HUES48 (cell line): ENCODE measurements at regions not wholly inside any gene's neighbourhood (a gene's known extent, or its start where the extent isn't known, plus 50 kb on each side); places are given as distances from the start of the nearest gene placed in this dataset.

Experiments
- H3K27ac ChIP-seq: one replicate; pipeline ENCODE4 v1.7.0; 2013; ENCODE audit warnings: low read depth, low read length, inconsistent platforms
- H3K27me3 ChIP-seq: 2 replicates; pipeline ENCODE4 v1.6.1; 2013; ENCODE audit warnings: mild to moderate bottlenecking, low read length; ENCODE audit not compliant: control insufficient read depth, insufficient read depth
- H3K36me3 ChIP-seq: 2 replicates; pipeline ENCODE4 v1.6.1; 2013; ENCODE audit warnings: low read length; ENCODE audit not compliant: control insufficient read depth, insufficient read depth
- H3K4me1 ChIP-seq: 2 replicates; pipeline ENCODE4 v1.6.1; 2013; ENCODE audit warnings: mild to moderate bottlenecking, low read length; ENCODE audit not compliant: control insufficient read depth, insufficient read depth
- H3K4me3 ChIP-seq: 2 replicates; pipeline ENCODE4 v1.5.1; 2013; ENCODE audit warnings: mild to moderate bottlenecking, low read depth, low read length
- H3K9ac ChIP-seq: 2 replicates; pipeline ENCODE4 v1.6.1; 2013; ENCODE audit warnings: mild to moderate bottlenecking, low read depth, low read length, moderate library complexity
- H3K9me3 ChIP-seq: 2 replicates; pipeline ENCODE4 v1.6.1; 2013; ENCODE audit warnings: low read length; ENCODE audit not compliant: control insufficient read depth, insufficient read depth

- H3K4me3 ChIP-seq, result no peak overlapping the region
- 0 out of 2 replicates have a peak overlapping the region, but pooled peaks have one; percentile 4 for H3K9ac ChIP-seq
- peak overlapping the region; percentile 3 for H3K27ac ChIP-seq
- no peaks in the 10 kb centered on the region for H3K27me3 ChIP-seq
- no peaks in the 10 kb centered on the region for H3K36me3 ChIP-seq
- H3K9me3 ChIP-seq, result no peaks in the 10 kb centered on the region
- H3K4me1 ChIP-seq, result peaks cover 21% of the 10 kb centered on the region
Measured at GRCh38 chr2:49404108-49404507, 249.8 kb upstream of the FSHR start.

GRCh38 chr2:49403637-49404036, 249.3 kb upstream of the FSHR start:
- H3K36me3 ChIP-seq, result no peaks in the 10 kb centered on the region

GRCh38 chr2:49379406-49379805, 225.1 kb upstream of the FSHR start:
- Histone ChIP-seq H3K9me3 (no peaks in the 10 kb centered on the region), H3K27me3 (no peaks in the 10 kb centered on the region), H3K27ac (no peak overlapping the region), H3K4me3 (no peak overlapping the region), H3K4me1 (peaks cover 10% of the 10 kb centered on the region; the same call in 1 of the 2 replicates), H3K9ac (no peak overlapping the region), H3K36me3 (no peaks in the 10 kb centered on the region)

More at GRCh38 chr2:49403637-49404036, 249.3 kb upstream of the FSHR start:
- Histone ChIP-seq H3K4me3 (no peak overlapping the region), H3K9ac (no peak overlapping the region), H3K27me3 (no peaks in the 10 kb centered on the region), H3K9me3 (no peaks in the 10 kb centered on the region), H3K4me1 (peaks cover 21% of the 10 kb centered on the region), H3K27ac (no peak overlapping the region)

- no peaks in the 10 kb centered on the region for H3K36me3 ChIP-seq
- no peak overlapping the region for H3K9ac ChIP-seq
- no peak overlapping the region for H3K4me3 ChIP-seq
- H3K27me3 ChIP-seq, result no peaks in the 10 kb centered on the region
- H3K27ac ChIP-seq, result no peak overlapping the region
- no peaks in the 10 kb centered on the region for H3K9me3 ChIP-seq
- peaks cover 6% of the 10 kb centered on the region; the same call in 1 of the 2 replicates for H3K4me1 ChIP-seq
Measured at GRCh38 chr2:49371128-49371701, 216.9 kb upstream of the FSHR start.

GRCh38 chr2:49369650-49370049, 215.3 kb upstream of the FSHR start:
- H3K9me3 ChIP-seq, result no peaks in the 10 kb centered on the region
- H3K4me3 ChIP-seq, result no peak overlapping the region
- H3K36me3 ChIP-seq, result no peaks in the 10 kb centered on the region
- peaks cover 6% of the 10 kb centered on the region; the same call in 1 of the 2 replicates for H3K4me1 ChIP-seq
- no peaks in the 10 kb centered on the region for H3K27me3 ChIP-seq
- H3K27ac ChIP-seq, result no peak overlapping the region
- no peak overlapping the region for H3K9ac ChIP-seq

GRCh38 chr2:49369101-49369500, 214.8 kb upstream of the FSHR start:
- Histone ChIP-seq H3K36me3 (no peaks in the 10 kb centered on the region), H3K9me3 (no peaks in the 10 kb centered on the region), H3K4me1 (peaks cover 6% of the 10 kb centered on the region; the same call in 1 of the 2 replicates), H3K4me3 (no peak overlapping the region), H3K27ac (no peak overlapping the region), H3K27me3 (no peaks in the 10 kb centered on the region), H3K9ac (no peak overlapping the region)

GRCh38 chr2:49367003-49367402, 212.7 kb upstream of the FSHR start:
- no peaks in the 10 kb centered on the region for H3K9me3 ChIP-seq
- H3K27me3 ChIP-seq, result no peaks in the 10 kb centered on the region
- no peak overlapping the region for H3K4me3 ChIP-seq

GRCh38 chr2:49360407-49360767, 206.1 kb upstream of the FSHR start:
- peaks cover 14% of the 10 kb centered on the region for H3K4me1 ChIP-seq
- H3K36me3 ChIP-seq, result no peaks in the 10 kb centered on the region

More at GRCh38 chr2:49367003-49367402, 212.7 kb upstream of the FSHR start:
- H3K36me3 ChIP-seq, result no peaks in the 10 kb centered on the region
- H3K4me1 ChIP-seq, result peaks cover 6% of the 10 kb centered on the region; the same call in 1 of the 2 replicates
- H3K27ac ChIP-seq, result no peak overlapping the region
- H3K9ac ChIP-seq, result no peak overlapping the region

GRCh38 chr2:49359721-49360406, 205.5 kb upstream of the FSHR start:
- H3K9me3 ChIP-seq, result no peaks in the 10 kb centered on the region
- H3K4me1 ChIP-seq, result peaks cover 14% of the 10 kb centered on the region
- no peak overlapping the region for H3K27ac ChIP-seq
- no peak overlapping the region for H3K4me3 ChIP-seq
- H3K36me3 ChIP-seq, result no peaks in the 10 kb centered on the region
- H3K9ac ChIP-seq, result no peak overlapping the region
- no peaks in the 10 kb centered on the region for H3K27me3 ChIP-seq

More at GRCh38 chr2:49360407-49360767, 206.1 kb upstream of the FSHR start:
- Histone ChIP-seq H3K4me3 (no peak overlapping the region), H3K27ac (no peak overlapping the region), H3K9me3 (no peaks in the 10 kb centered on the region), H3K27me3 (no peaks in the 10 kb centered on the region), H3K9ac (no peak overlapping the region)

- Histone ChIP-seq H3K27ac (no peak overlapping the region), H3K4me3 (no peak overlapping the region), H3K4me1 (peaks cover 17% of the 10 kb centered on the region), H3K9ac (no peak overlapping the region), H3K27me3 (no peaks in the 10 kb centered on the region), H3K36me3 (no peaks in the 10 kb centered on the region), H3K9me3 (no peaks in the 10 kb centered on the region)
Measured at GRCh38 chr2:49355611-49356010, 201.3 kb upstream of the FSHR start.

- Histone ChIP-seq H3K9ac (no peak overlapping the region), H3K9me3 (no peaks in the 10 kb centered on the region), H3K36me3 (no peaks in the 10 kb centered on the region), H3K4me3 (no peak overlapping the region), H3K27ac (no peak overlapping the region), H3K27me3 (no peaks in the 10 kb centered on the region), H3K4me1 (0 out of 2 replicates have a peak, but pooled peaks cover 4% of the 10 kb centered on the region)
Measured at GRCh38 chr2:49351560-49351959, 197.2 kb upstream of the FSHR start.
